GM12878 (cell line): ENCODE measurements at regions not wholly inside any gene's neighbourhood (a gene's known extent, or its start where the extent isn't known, plus 50 kb on each side); places are given as distances from the start of the nearest gene placed in this dataset.

ENCODE experiments used
- ATAC-seq: fragments of 200-7000 bp; cut with Tn5 transposase; 3 replicates; pipeline ENCODE4 v1.9.1; 2020; ENCODE audit warnings: mild to moderate bottlenecking, moderate library complexity
- BruUV-seq: library from RNA; stranded (reverse); fragments of 400-500 nt; replicated peaks from 2 replicates; lab custom pipeline; 2021; lab: Mats Ljungman, UMichigan
- CTCF ChIA-PET: fragments of 300-600 bp; sonication (Branson Sonifier 250); formaldehyde crosslinking; extraction: SDS; loops from one replicate; lab custom pipeline; 2021; ENCODE audit warnings: inconsistent platforms; lab: Yijun Ruan, JAX
- POLR2A ChIA-PET: fragments of 350-600 bp; formaldehyde crosslinking; extraction: SDS; loops from one replicate; lab custom pipeline; 2021; ENCODE audit warnings: inconsistent platforms; lab: Charles Lee
- RAD21 ChIA-PET: fragments of 300-600 bp; sonication (Branson Sonifier 250); formaldehyde crosslinking; loops from one replicate; lab custom pipeline; 2023; ENCODE audit warnings: antibody characterized with exemption; ENCODE audit not compliant: unreplicated experiment; lab: Charles Lee
- SMC1A ChIA-PET: fragments of 300-600 bp; sonication (Branson Sonifier 250); formaldehyde crosslinking; loops from one replicate; lab custom pipeline; 2023; ENCODE audit not compliant: unreplicated experiment, uncharacterized antibody; lab: Charles Lee
- DNase-seq: peaks from one replicate; pipeline ENCODE4 v3.0.0-alpha.2; 2011; ENCODE audit warnings: low read depth, low spot score
- FAIRE-seq: peaks from 3 replicates; lab custom pipeline; 2011; peaks lifted over from hg19 to GRCh38; lab: Jason Lieb, UNC
- H2AFZ ChIP-seq: 2 replicates; pipeline ENCODE4 v1.6.0; 2011; ENCODE audit warnings: low read depth, low read length, control low read depth; ENCODE audit not compliant: control insufficient read depth
- H3K27ac ChIP-seq: 2 replicates; pipeline ENCODE4 v1.5.1; 2011; ENCODE audit warnings: control low read depth; ENCODE audit not compliant: control insufficient read depth, insufficient read depth
- H3K27me3 ChIP-seq, 2 experiments: replicated peaks in 1 of 2; 2 replicates each; pipeline versions ENCODE4 v1.6.0 to v1.6.1; 2011; ENCODE audit warnings: low read length in 1 of 2; ENCODE audit not compliant: control insufficient read depth in 2 of 2, insufficient read depth in 2 of 2
- H3K36me3 ChIP-seq, 2 experiments: 2 replicates each; pipeline ENCODE4 v1.5.1; 2011; ENCODE audit warnings: low read length in 1 of 2; ENCODE audit not compliant: control insufficient read depth in 2 of 2, insufficient read depth in 2 of 2
- H3K4me1 ChIP-seq: 2 replicates; pipeline ENCODE4 v1.6.1; 2011; ENCODE audit warnings: mild to moderate bottlenecking, low read length, moderate library complexity, mixed read lengths; ENCODE audit not compliant: control insufficient read depth, insufficient read depth
- H3K4me2 ChIP-seq: 2 replicates; pipeline ENCODE4 v1.6.0; 2011; ENCODE audit warnings: control low read depth; ENCODE audit not compliant: control insufficient read depth, insufficient read depth
- H3K4me3 ChIP-seq: fragments of 200-600 bp; sonication (generic); 2 replicates; pipeline ENCODE4 v1.5.1; 2016
- H3K79me2 ChIP-seq: 2 replicates; pipeline ENCODE4 v1.6.0; 2011; ENCODE audit warnings: low read length; ENCODE audit not compliant: control insufficient read depth, insufficient read depth
- H3K9ac ChIP-seq: 2 replicates; pipeline ENCODE4 v1.8.0; 2011; ENCODE audit warnings: low read length, control low read depth, mixed read lengths; ENCODE audit not compliant: control insufficient read depth, insufficient read depth
- H3K9me3 ChIP-seq: replicated peaks from 3 replicates; pipeline ENCODE4 v1.5.1; 2011; ENCODE audit warnings: mild to moderate bottlenecking, low read length; ENCODE audit not compliant: control insufficient read depth, insufficient read depth
- H4K20me1 ChIP-seq: 2 replicates; pipeline ENCODE4 v1.6.0; 2011; ENCODE audit not compliant: control insufficient read depth, insufficient read depth
- DPF2 ChIP-seq: fragments of 450-650 bp; IDR thresholded peaks from 2 replicates; pipeline ENCODE4 v1.6.1; 2017; ENCODE audit warnings: mild to moderate bottlenecking
- ESRRA ChIP-seq: IDR thresholded peaks from 2 replicates; pipeline ENCODE4 v1.6.1; 2012; ENCODE audit warnings: mild to moderate bottlenecking, low read length, improper control_type of control experiment
- EZH2 ChIP-seq: IDR thresholded peaks from 2 replicates; pipeline ENCODE4 v1.6.1; 2012; ENCODE audit warnings: low read depth, mild to moderate bottlenecking, control low read depth, inconsistent platforms, low read length, borderline replicate concordance; ENCODE audit not compliant: control insufficient read depth
- HDGF ChIP-seq: fragments of 450-650 bp; IDR thresholded peaks from 2 replicates; pipeline ENCODE4 v1.6.1; 2016; ENCODE audit warnings: antibody characterized with exemption
- KDM1A ChIP-seq: fragments of 200-600 bp; sonication (generic); IDR thresholded peaks from 2 replicates; pipeline ENCODE4 v1.6.1; 2016; ENCODE audit warnings: borderline replicate concordance
- MTA2 ChIP-seq: fragments of 450-650 bp; IDR thresholded peaks from 2 replicates; pipeline ENCODE4 v1.6.1; 2016; ENCODE audit warnings: low read depth, mild to moderate bottlenecking, moderate library complexity
- NBN ChIP-seq: fragments of 450-650 bp; IDR thresholded peaks from 2 replicates; pipeline ENCODE4 v1.6.1; 2016
- NR2C2 ChIP-seq: IDR thresholded peaks from 2 replicates; pipeline ENCODE4 v1.6.1; 2011; ENCODE audit warnings: borderline replicate concordance, low read depth; ENCODE audit not compliant: control insufficient read depth, insufficient read length
- NR2F1 ChIP-seq: fragments of 450-650 bp; conservative IDR thresholded peaks from 2 replicates; pipeline ENCODE4 v1.6.1; 2017; ENCODE audit warnings: mild to moderate bottlenecking
- NRF1 ChIP-seq: conservative IDR thresholded peaks from 2 replicates; pipeline ENCODE4 v1.6.1; 2011; ENCODE audit warnings: mild to moderate bottlenecking, low read depth, low read length, improper control_type of control experiment
- PML ChIP-seq: IDR thresholded peaks from 2 replicates; pipeline ENCODE4 v1.6.1; 2012; ENCODE audit warnings: low read length, inconsistent platforms
- RUNX3 ChIP-seq: IDR thresholded peaks from 2 replicates; pipeline ENCODE4 v1.6.1; 2012; ENCODE audit warnings: low read length, inconsistent platforms
- SMAD1 ChIP-seq: fragments of 450-650 bp; IDR thresholded peaks from 2 replicates; pipeline ENCODE4 v1.6.1; 2018; ENCODE audit warnings: mild to moderate bottlenecking, low read depth; ENCODE audit not compliant: partially characterized antibody
- TBL1XR1 ChIP-seq: IDR thresholded peaks from 2 replicates; pipeline ENCODE4 v1.6.1; 2012; ENCODE audit warnings: low read depth, low read length, improper control_type of control experiment
- TCF7 ChIP-seq: IDR thresholded peaks from 2 replicates; pipeline ENCODE4 v1.6.1; 2014; ENCODE audit warnings: antibody characterized with exemption, borderline replicate concordance
- ZNF217 ChIP-seq: fragments of 450-650 bp; IDR thresholded peaks from 2 replicates; pipeline ENCODE4 v1.6.1; 2017; ENCODE audit warnings: antibody characterized with exemption, mild to moderate bottlenecking
- WGBS: methylation state at CpG from one replicate; pipeline ENCODE4 v1.1.6; 2016; ENCODE audit warnings: low lambda C conversion rate; ENCODE audit not compliant: insufficient replicate concordance, insufficient coverage; ENCODE audit errors: missing lambda C conversion rate; 5-methylcytosine and 5-hydroxymethylcytosine counted together
- in situ Hi-C: fragments of 300-500 bp; cut with MboI; formaldehyde crosslinking; loops from 9 replicates; pipeline ENCODE4 v1.14.3; 2018; ENCODE audit warnings: mixed read lengths
- intact Hi-C: fragments of 100-400 bp; cut with micrococcal nuclease; formaldehyde crosslinking; loops from one replicate; pipeline ENCODE4 v1.14.2; 2022; ENCODE audit not compliant: unreplicated experiment
- TF ChIP-seq, protein P1 (sequence below): fragments of 450-650 bp; IDR thresholded peaks from 2 replicates; pipeline ENCODE4 v1.6.1; 2017; ENCODE audit warnings: mild to moderate bottlenecking, low read depth, inconsistent platforms; ENCODE audit not compliant: poor library complexity, severe bottlenecking
- TF ChIP-seq, protein P2 (sequence below): fragments of 450-650 bp; IDR thresholded peaks from 2 replicates; pipeline ENCODE4 v1.6.1; 2017; ENCODE audit warnings: mild to moderate bottlenecking, moderate library complexity

DNA sequence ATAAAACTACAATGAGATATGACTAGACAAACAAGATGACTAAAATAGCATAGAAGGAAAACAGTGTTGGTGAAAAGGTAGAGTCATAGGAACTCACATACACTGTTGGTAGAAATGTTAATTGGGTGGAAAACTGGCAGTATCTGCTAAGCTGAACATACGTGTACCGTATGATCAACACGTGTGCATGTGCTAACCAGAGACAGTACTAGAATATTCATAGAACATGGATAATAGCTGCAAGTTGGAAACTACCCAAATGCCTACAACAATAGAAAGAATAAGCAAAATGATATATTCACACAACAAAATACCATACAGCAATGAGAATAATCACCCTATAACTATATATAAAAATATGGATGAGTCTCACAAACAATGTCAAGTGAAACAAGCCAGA lies 184.0 kb downstream of the IBTK start:
- peaks cover 3% of the 10 kb centered on the region; the same call in 1 of the 2 replicates for H3K4me1 ChIP-seq
- H2AFZ ChIP-seq: no peak overlapping the region
- intact Hi-C loops (no loop called here), in situ Hi-C loops (no loop called here)
- ChIA-PET POLR2A (no interaction called here), SMC1A (no interaction called here), RAD21 (no interaction called here), CTCF (no interaction called here)
- no peak overlapping the region for H3K4me3 ChIP-seq
- FAIRE-seq: no peak
- H3K4me2 ChIP-seq: no peak overlapping the region
- H3K27ac ChIP-seq: no peak overlapping the region
- no peaks in the 10 kb centered on the region for H4K20me1 ChIP-seq
- H3K9me3 ChIP-seq: no peaks in the 10 kb centered on the region
- H3K36me3 ChIP-seq: no peaks in the 10 kb centered on the region
- no peak overlapping the region for H3K9ac ChIP-seq
- no TSS peak for BruUV-seq
- no peak for ATAC-seq
- no peaks in the 10 kb centered on the region for H3K79me2 ChIP-seq
- no peak for DNase-seq
- H3K27me3 ChIP-seq: no peaks in the 10 kb centered on the region
- WGBS: 70% methylated on average over 3 of the region's 3 CpGs
- TF ChIP-seq NR2F1 (no peak), TCF7 (no peak), EZH2 (no peak), KDM1A (no peak), NR2C2 (no peak), ESRRA (no peak), TBL1XR1 (no peak), PML (no peak), MTA2 (no peak), RUNX3 (no peak), ZNF217 (no peak), NBN (no peak), HDGF (no peak), SMAD1 (no peak), NRF1 (no peak), DPF2 (no peak)
- TF ChIP-seq, protein P1, sequence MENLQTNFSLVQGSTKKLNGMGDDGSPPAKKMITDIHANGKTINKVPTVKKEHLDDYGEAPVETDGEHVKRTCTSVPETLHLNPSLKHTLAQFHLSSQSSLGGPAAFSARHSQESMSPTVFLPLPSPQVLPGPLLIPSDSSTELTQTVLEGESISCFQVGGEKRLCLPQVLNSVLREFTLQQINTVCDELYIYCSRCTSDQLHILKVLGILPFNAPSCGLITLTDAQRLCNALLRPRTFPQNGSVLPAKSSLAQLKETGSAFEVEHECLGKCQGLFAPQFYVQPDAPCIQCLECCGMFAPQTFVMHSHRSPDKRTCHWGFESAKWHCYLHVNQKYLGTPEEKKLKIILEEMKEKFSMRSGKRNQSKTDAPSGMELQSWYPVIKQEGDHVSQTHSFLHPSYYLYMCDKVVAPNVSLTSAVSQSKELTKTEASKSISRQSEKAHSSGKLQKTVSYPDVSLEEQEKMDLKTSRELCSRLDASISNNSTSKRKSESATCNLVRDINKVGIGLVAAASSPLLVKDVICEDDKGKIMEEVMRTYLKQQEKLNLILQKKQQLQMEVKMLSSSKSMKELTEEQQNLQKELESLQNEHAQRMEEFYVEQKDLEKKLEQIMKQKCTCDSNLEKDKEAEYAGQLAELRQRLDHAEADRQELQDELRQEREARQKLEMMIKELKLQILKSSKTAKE: no peak
- TF ChIP-seq, protein P2, sequence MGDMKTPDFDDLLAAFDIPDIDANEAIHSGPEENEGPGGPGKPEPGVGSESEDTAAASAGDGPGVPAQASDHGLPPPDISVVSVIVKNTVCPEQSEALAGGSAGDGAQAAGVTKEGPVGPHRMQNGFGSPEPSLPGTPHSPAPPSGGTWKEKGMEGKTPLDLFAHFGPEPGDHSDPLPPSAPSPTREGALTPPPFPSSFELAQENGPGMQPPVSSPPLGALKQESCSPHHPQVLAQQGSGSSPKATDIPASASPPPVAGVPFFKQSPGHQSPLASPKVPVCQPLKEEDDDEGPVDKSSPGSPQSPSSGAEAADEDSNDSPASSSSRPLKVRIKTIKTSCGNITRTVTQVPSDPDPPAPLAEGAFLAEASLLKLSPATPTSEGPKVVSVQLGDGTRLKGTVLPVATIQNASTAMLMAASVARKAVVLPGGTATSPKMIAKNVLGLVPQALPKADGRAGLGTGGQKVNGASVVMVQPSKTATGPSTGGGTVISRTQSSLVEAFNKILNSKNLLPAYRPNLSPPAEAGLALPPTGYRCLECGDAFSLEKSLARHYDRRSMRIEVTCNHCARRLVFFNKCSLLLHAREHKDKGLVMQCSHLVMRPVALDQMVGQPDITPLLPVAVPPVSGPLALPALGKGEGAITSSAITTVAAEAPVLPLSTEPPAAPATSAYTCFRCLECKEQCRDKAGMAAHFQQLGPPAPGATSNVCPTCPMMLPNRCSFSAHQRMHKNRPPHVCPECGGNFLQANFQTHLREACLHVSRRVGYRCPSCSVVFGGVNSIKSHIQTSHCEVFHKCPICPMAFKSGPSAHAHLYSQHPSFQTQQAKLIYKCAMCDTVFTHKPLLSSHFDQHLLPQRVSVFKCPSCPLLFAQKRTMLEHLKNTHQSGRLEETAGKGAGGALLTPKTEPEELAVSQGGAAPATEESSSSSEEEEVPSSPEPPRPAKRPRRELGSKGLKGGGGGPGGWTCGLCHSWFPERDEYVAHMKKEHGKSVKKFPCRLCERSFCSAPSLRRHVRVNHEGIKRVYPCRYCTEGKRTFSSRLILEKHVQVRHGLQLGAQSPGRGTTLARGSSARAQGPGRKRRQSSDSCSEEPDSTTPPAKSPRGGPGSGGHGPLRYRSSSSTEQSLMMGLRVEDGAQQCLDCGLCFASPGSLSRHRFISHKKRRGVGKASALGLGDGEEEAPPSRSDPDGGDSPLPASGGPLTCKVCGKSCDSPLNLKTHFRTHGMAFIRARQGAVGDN: no peak
